ENCODE measurements at regions not wholly inside any gene's neighbourhood (a gene's known extent, or its start where the extent isn't known, plus 50 kb on each side); places are given as distances from the start of the nearest gene placed in this dataset.

- no peaks in the 10 kb centered on the region for H3K9me3 ChIP-seq (ENCODE audit: insufficient read depth, low read length)
- H3K27me3 ChIP-seq (ENCODE audit: low read depth, low read length): no peaks in the 10 kb centered on the region
- TF ChIP-seq, protein P1, sequence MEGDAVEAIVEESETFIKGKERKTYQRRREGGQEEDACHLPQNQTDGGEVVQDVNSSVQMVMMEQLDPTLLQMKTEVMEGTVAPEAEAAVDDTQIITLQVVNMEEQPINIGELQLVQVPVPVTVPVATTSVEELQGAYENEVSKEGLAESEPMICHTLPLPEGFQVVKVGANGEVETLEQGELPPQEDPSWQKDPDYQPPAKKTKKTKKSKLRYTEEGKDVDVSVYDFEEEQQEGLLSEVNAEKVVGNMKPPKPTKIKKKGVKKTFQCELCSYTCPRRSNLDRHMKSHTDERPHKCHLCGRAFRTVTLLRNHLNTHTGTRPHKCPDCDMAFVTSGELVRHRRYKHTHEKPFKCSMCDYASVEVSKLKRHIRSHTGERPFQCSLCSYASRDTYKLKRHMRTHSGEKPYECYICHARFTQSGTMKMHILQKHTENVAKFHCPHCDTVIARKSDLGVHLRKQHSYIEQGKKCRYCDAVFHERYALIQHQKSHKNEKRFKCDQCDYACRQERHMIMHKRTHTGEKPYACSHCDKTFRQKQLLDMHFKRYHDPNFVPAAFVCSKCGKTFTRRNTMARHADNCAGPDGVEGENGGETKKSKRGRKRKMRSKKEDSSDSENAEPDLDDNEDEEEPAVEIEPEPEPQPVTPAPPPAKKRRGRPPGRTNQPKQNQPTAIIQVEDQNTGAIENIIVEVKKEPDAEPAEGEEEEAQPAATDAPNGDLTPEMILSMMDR (IDR thresholded peaks at IDR 0.05; ENCODE audit: low read depth, low read length): no peak
- TF ChIP-seq EZH2phosphoT487 (IDR thresholded peaks at IDR 0.05; ENCODE audit: low read depth): no peak
- no peaks in the 10 kb centered on the region for H3K4me1 ChIP-seq (ENCODE audit: low read length)
- no peak overlapping the region for H3K4me3 ChIP-seq (ENCODE audit: low read length)
- no peaks in the 10 kb centered on the region for H4K20me1 ChIP-seq (ENCODE audit: insufficient read depth, low read length)
- H3K9ac ChIP-seq (ENCODE audit: low read length): no peak overlapping the region
- H3K4me2 ChIP-seq (ENCODE audit: low read length): no peak overlapping the region
- no peaks in the 10 kb centered on the region for H3K36me3 ChIP-seq (replicated peaks; ENCODE audit: low read depth, low read length)
- H2AFZ ChIP-seq (ENCODE audit: low read depth, low read length): no peak overlapping the region
- H3K27ac ChIP-seq (ENCODE audit: low read length): no peak overlapping the region
- no peaks in the 10 kb centered on the region for H3K79me2 ChIP-seq (ENCODE audit: low read length)
Observed at GRCh38 chr9:129357773-129358245, 179.7 kb upstream of the IER5L start.

GRCh38 chr9:129356871-129357772 lies 179.1 kb upstream of the IER5L start:
- Histone ChIP-seq H3K27ac (ENCODE audit: low read length) (no peak overlapping the region), H3K4me2 (ENCODE audit: low read length) (no peak overlapping the region), H3K36me3 (replicated peaks; ENCODE audit: low read depth, low read length) (no peaks in the 10 kb centered on the region), H2AFZ (ENCODE audit: low read depth, low read length) (no peak overlapping the region), H3K4me1 (ENCODE audit: low read length) (no peaks in the 10 kb centered on the region), H3K27me3 (ENCODE audit: low read depth, low read length) (no peaks in the 10 kb centered on the region), H3K79me2 (ENCODE audit: low read length) (no peaks in the 10 kb centered on the region), H3K9me3 (ENCODE audit: insufficient read depth, low read length) (no peaks in the 10 kb centered on the region), H3K9ac (ENCODE audit: low read length) (no peak overlapping the region), H4K20me1 (ENCODE audit: insufficient read depth, low read length) (no peaks in the 10 kb centered on the region), H3K4me3 (ENCODE audit: low read length) (no peak overlapping the region)
- TF ChIP-seq, protein P1 (IDR thresholded peaks at IDR 0.05; ENCODE audit: low read depth, low read length): no peak
- no peak for TF ChIP-seq EZH2phosphoT487 (IDR thresholded peaks at IDR 0.05; ENCODE audit: low read depth)

DNA sequence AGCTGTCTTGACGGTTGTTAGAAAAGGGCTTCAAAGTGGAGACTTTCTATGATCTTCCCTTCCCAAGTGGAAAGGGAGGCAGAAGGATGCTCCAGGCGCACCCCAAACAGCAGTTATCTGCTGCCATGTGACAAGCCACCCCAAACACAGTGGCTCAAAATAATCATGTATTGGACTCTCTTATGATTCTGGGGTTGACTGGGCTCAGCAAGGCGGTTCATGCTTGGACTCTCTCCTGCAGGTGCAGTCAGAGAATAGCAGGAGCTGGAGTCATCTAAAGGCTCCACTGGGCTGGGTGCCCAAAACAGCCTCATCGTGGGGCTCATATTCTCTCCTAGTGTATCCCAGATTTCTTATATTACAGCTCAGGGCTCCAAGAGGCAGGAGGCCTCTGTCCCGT lies 177.6 kb upstream of the IER5L start:
- H3K79me2 ChIP-seq (ENCODE audit: low read length): no peaks in the 10 kb centered on the region
- no peaks in the 10 kb centered on the region for H3K36me3 ChIP-seq (replicated peaks; ENCODE audit: low read depth, low read length)
- H3K4me1 ChIP-seq (ENCODE audit: low read length): no peaks in the 10 kb centered on the region
- no peaks in the 10 kb centered on the region for H3K9me3 ChIP-seq (ENCODE audit: insufficient read depth, low read length)
- H3K9ac ChIP-seq (ENCODE audit: low read length): no peak overlapping the region
- no peaks in the 10 kb centered on the region for H3K27me3 ChIP-seq (ENCODE audit: low read depth, low read length)
- H3K27ac ChIP-seq (ENCODE audit: low read length): no peak overlapping the region
- no peak overlapping the region for H3K4me3 ChIP-seq (ENCODE audit: low read length)
- H2AFZ ChIP-seq (ENCODE audit: low read depth, low read length): no peak overlapping the region
- no peak overlapping the region for H3K4me2 ChIP-seq (ENCODE audit: low read length)
- H4K20me1 ChIP-seq (ENCODE audit: insufficient read depth, low read length): no peaks in the 10 kb centered on the region
- TF ChIP-seq, protein P1 (IDR thresholded peaks at IDR 0.05; ENCODE audit: low read depth, low read length): no peak
- no peak for TF ChIP-seq EZH2phosphoT487 (IDR thresholded peaks at IDR 0.05; ENCODE audit: low read depth)

- Histone ChIP-seq H3K9ac (ENCODE audit: low read length) (no peak overlapping the region), H3K4me1 (ENCODE audit: low read length) (no peaks in the 10 kb centered on the region), H3K4me3 (ENCODE audit: low read length) (no peak overlapping the region), H3K4me2 (ENCODE audit: low read length) (no peak overlapping the region), H3K9me3 (ENCODE audit: insufficient read depth, low read length) (no peaks in the 10 kb centered on the region), H3K79me2 (ENCODE audit: low read length) (no peaks in the 10 kb centered on the region), H3K27me3 (ENCODE audit: low read depth, low read length) (no peaks in the 10 kb centered on the region), H2AFZ (ENCODE audit: low read depth, low read length) (no peak overlapping the region), H3K36me3 (replicated peaks; ENCODE audit: low read depth, low read length) (no peaks in the 10 kb centered on the region), H3K27ac (ENCODE audit: low read length) (no peak overlapping the region), H4K20me1 (ENCODE audit: insufficient read depth, low read length) (no peaks in the 10 kb centered on the region)
- TF ChIP-seq EZH2phosphoT487 (IDR thresholded peaks at IDR 0.05; ENCODE audit: low read depth): no peak
- TF ChIP-seq, protein P1 (IDR thresholded peaks at IDR 0.05; ENCODE audit: low read depth, low read length): no peak
Observed at GRCh38 chr9:129354498-129354897, 176.4 kb upstream of the IER5L start.
